KMS-11 (cell line): ENCODE measurements at regions not wholly inside any gene's neighbourhood (a gene's known extent, or its start where the extent isn't known, plus 50 kb on each side); places are given as distances from the start of the nearest gene placed in this dataset.

ENCODE experiments used
- H2AFZ ChIP-seq: fragments of 200-600 bp; sonication (generic); 2 replicates; pipeline ENCODE4 v1.6.1; 2016; ENCODE audit warnings: antibody characterized with exemption, mixed run types, low read depth
- H3K27ac ChIP-seq: fragments of 200-600 bp; sonication (generic); 2 replicates; pipeline ENCODE4 v1.6.1; 2016; ENCODE audit warnings: mild to moderate bottlenecking, mixed run types
- H3K27me3 ChIP-seq: fragments of 200-600 bp; sonication (generic); 2 replicates; pipeline ENCODE4 v1.6.1; 2017; ENCODE audit warnings: mild to moderate bottlenecking, low read depth, mixed run types, moderate library complexity; ENCODE audit not compliant: insufficient read depth
- H3K36me3 ChIP-seq: fragments of 200-600 bp; sonication (generic); 2 replicates; pipeline ENCODE4 v1.6.1; 2017; ENCODE audit warnings: mild to moderate bottlenecking, mixed run types; ENCODE audit not compliant: insufficient read depth
- H3K4me1 ChIP-seq: fragments of 200-600 bp; sonication (generic); 2 replicates; pipeline ENCODE4 v1.6.1; 2016; ENCODE audit warnings: mild to moderate bottlenecking, low read depth, mixed run types; ENCODE audit not compliant: poor library complexity, severe bottlenecking
- H3K4me2 ChIP-seq: fragments of 200-600 bp; sonication (generic); 2 replicates; pipeline ENCODE4 v1.7.0; 2016; ENCODE audit warnings: mild to moderate bottlenecking, mixed run types
- H3K4me3 ChIP-seq: fragments of 200-600 bp; sonication (generic); IDR thresholded peaks from 2 replicates; pipeline ENCODE4 v1.6.1; 2017; ENCODE audit warnings: low read depth, low read length, mixed read lengths; ENCODE audit not compliant: insufficient read depth
- H3K79me2 ChIP-seq: fragments of 200-600 bp; sonication (generic); 2 replicates; pipeline ENCODE4 v1.6.1; 2016; ENCODE audit warnings: low read depth, mixed run types; ENCODE audit not compliant: insufficient read depth
- H3K9ac ChIP-seq: fragments of 200-600 bp; sonication (generic); 2 replicates; pipeline ENCODE4 v1.6.1; 2016; ENCODE audit warnings: mild to moderate bottlenecking, mixed run types
- H4K20me1 ChIP-seq: fragments of 200-600 bp; sonication (generic); 2 replicates; pipeline ENCODE4 v1.6.1; 2016; ENCODE audit warnings: mild to moderate bottlenecking, mixed run types; ENCODE audit not compliant: insufficient read depth
- TF ChIP-seq, protein P1 (sequence below): fragments of 200-600 bp; sonication (generic); conservative IDR thresholded peaks from 2 replicates; pipeline ENCODE4 v1.6.1; 2017; ENCODE audit warnings: low read depth, mild to moderate bottlenecking, antibody characterized with exemption, low read length, moderate library complexity, mixed read lengths

DNA sequence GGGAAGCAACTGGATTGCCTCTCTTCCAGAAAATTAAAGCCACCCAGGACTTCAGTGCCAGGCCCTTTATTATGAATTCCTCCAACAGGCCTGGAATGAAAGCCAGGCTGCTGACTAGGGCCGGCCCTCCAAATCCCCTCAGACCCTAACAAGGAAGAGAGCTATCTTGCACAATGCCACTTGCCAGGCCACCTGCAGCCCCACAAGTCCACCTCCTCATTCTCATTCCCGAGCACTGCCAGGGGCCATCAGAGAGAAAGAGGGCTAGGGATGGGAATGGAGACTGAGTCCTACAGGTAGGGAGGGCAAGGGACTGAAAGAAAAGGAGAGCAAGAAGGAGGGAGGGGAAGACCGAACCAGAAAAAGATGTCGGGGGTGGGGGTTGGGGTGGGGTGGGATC lies 86.5 kb downstream of the MRPL14 start:
- H3K4me1 ChIP-seq: peaks cover 13% of the 10 kb centered on the region

DNA sequence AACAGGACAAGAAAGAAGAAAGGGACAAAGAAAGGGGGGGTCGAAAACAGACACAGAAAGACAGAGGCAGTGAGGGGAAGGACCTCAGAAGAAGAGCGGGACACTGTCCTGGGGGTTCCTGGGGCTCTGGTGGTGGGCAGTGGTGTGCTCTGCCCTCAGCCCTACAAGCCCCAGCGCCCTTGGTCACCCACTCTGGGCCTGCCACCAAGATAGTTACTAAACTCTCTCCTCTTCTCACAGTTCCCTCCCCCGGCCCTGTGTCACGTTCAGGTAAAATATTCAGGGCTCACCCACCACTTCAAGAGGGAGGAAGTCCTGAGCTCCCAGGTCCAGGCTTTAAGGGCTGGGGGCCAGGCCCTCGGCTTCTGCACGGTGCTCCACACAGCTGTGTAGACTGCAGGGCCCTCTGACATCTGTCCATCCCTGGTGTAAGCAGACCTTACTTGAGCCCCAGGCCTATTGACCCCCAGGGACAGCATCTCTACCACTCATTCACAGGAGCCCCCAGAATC lies 87.4 kb downstream of the MRPL14 start:
- no peaks in the 10 kb centered on the region for H4K20me1 ChIP-seq
- no peaks in the 10 kb centered on the region for H3K36me3 ChIP-seq
- no peak overlapping the region for H2AFZ ChIP-seq
- peaks cover 13% of the 10 kb centered on the region for H3K4me1 ChIP-seq
- no peak overlapping the region for H3K27ac ChIP-seq
- H3K27me3 ChIP-seq: no peaks in the 10 kb centered on the region
- H3K4me3 ChIP-seq: no peak overlapping the region
- TF ChIP-seq, protein P1, sequence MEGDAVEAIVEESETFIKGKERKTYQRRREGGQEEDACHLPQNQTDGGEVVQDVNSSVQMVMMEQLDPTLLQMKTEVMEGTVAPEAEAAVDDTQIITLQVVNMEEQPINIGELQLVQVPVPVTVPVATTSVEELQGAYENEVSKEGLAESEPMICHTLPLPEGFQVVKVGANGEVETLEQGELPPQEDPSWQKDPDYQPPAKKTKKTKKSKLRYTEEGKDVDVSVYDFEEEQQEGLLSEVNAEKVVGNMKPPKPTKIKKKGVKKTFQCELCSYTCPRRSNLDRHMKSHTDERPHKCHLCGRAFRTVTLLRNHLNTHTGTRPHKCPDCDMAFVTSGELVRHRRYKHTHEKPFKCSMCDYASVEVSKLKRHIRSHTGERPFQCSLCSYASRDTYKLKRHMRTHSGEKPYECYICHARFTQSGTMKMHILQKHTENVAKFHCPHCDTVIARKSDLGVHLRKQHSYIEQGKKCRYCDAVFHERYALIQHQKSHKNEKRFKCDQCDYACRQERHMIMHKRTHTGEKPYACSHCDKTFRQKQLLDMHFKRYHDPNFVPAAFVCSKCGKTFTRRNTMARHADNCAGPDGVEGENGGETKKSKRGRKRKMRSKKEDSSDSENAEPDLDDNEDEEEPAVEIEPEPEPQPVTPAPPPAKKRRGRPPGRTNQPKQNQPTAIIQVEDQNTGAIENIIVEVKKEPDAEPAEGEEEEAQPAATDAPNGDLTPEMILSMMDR: no peak
- H3K9ac ChIP-seq: no peak overlapping the region
- no peaks in the 10 kb centered on the region for H3K79me2 ChIP-seq
- no peak overlapping the region for H3K4me2 ChIP-seq

More for the DNA sequence above, 86.5 kb downstream of the MRPL14 start:
- Histone ChIP-seq H3K36me3 (no peaks in the 10 kb centered on the region), H4K20me1 (no peaks in the 10 kb centered on the region), H3K4me3 (no peak overlapping the region), H3K79me2 (no peaks in the 10 kb centered on the region), H3K9ac (no peak overlapping the region), H3K27me3 (no peaks in the 10 kb centered on the region), H2AFZ (no peak overlapping the region), H3K4me2 (no peak overlapping the region), H3K27ac (no peak overlapping the region)
- TF ChIP-seq, protein P1: no peak

DNA sequence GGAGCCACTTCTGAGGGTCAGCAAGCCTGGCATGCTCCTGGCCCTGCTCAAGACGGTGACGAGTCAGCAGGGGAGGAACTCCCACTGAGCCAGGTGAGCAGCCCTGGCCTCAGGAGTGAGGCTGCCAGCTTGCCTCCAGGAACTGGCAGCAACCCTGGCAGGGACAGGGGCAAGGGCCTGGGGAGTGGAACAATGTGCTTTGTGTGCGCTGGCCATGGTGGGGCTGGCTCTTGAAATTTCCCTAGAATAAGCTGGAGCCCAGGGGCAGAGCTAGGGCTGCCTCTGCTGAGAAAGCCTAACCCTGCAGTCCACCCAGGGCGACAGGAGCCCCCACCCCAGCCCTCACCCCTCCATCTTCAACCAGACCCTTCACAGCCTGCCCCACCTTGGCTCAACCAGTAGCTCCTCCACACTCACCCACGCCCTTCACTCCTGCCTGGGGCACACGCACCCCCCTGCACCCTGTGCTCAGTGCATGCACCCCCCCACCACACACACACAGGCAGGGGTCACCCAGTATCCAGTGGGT lies 88.0 kb downstream of the MRPL14 start:
- no peaks in the 10 kb centered on the region for H3K36me3 ChIP-seq
- H3K27ac ChIP-seq: no peak overlapping the region
- no peaks in the 10 kb centered on the region for H3K27me3 ChIP-seq
- no peak overlapping the region for H2AFZ ChIP-seq
- H3K4me3 ChIP-seq: no peak overlapping the region
- no peak overlapping the region for H3K9ac ChIP-seq
- no peak overlapping the region for H3K4me2 ChIP-seq
- no peaks in the 10 kb centered on the region for H4K20me1 ChIP-seq
- TF ChIP-seq, protein P1: no peak
- H3K79me2 ChIP-seq: no peaks in the 10 kb centered on the region
- H3K4me1 ChIP-seq: peaks cover 13% of the 10 kb centered on the region

DNA sequence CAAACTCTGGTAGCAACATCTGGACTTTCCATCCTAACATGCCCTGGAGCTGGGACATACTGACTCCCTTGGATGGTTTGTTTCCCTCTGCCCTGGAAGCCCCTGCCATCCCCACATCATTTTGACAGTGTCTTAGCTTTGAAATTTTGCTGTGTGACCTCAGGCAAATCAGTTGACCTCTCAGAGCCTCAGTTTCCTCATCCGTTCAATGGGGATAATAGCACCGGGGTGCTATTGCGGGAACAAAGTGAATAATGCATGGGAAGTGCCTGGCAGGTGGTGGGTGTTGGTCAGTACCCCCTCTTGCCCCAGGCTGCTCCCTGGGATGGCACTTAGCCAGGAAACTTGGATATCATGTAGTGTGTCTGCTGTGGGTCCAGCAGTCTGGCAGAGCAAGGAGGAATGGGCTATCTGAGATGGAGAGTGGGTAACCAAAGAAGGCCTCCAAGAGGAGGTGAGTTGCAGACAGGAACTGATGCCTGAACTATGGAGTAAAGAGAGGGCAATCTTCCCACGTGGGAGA lies 88.6 kb downstream of the MRPL14 start:
- H4K20me1 ChIP-seq: no peaks in the 10 kb centered on the region
- H3K4me2 ChIP-seq: no peak overlapping the region
- no peaks in the 10 kb centered on the region for H3K79me2 ChIP-seq
- H3K4me3 ChIP-seq: no peak overlapping the region
- TF ChIP-seq, protein P1: no peak
- no peaks in the 10 kb centered on the region for H3K36me3 ChIP-seq
- no peak overlapping the region for H3K9ac ChIP-seq
- peaks cover 12% of the 10 kb centered on the region for H3K4me1 ChIP-seq
- no peak overlapping the region for H2AFZ ChIP-seq
- no peaks in the 10 kb centered on the region for H3K27me3 ChIP-seq
- H3K27ac ChIP-seq: no peak overlapping the region
